ENCODE measurements at regions not wholly inside any gene's neighbourhood (a gene's known extent, or its start where the extent isn't known, plus 50 kb on each side); places are given as distances from the start of the nearest gene placed in this dataset.

DNA sequence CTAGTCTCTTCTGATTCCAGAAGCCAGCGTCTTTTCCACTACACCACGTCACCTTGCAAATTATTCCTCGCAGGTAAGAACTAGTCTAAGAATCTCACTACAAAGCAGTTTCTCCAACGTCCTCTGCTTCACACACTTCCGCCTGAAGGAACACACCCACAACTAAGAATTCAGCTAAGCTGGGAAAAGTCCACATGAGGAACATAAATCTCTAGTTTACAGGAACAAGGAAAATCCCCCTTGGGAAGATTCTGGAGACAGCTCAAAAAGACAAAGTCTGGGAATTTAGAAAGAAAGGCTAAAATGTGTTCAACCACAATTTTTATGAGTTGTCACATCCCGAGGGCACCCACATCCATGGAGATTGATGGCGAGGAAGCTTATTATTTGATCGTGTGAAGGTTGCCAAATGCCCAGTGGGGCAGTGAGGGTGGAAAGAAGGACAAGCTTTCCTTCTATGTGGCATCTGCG, 780.2 kb upstream of the TBX3 start:
- H3K36me3 ChIP-seq (ENCODE audit: control insufficient read depth, insufficient read depth, low read length) = no peaks in the 10 kb centered on the region
- ChIA-PET CTCF (ENCODE audit: low intra/inter-chr PET ratio) (no interaction called here), POLR2A (interaction anchor here (0.6 kb wide), 1 partner anchor 833 kb away, joined by 3 read pairs; no protein-coding TSS in a partner anchor)
- no peak overlapping the region for H2AFZ ChIP-seq (ENCODE audit: low read depth, low read length)
- FAIRE-seq (no peak), DNase-seq (ENCODE audit: extremely low read depth in 1 of 4, low spot score in 3 of 4) (no peak), ATAC-seq (no peak)
- in situ Hi-C loops (cut with MboI) = no loop called here
- no peaks in the 10 kb centered on the region for H3K4me1 ChIP-seq (replicated peaks in 1 of 2; ENCODE audit: control insufficient read depth in 2 of 2, insufficient read depth in 2 of 2, low read length in 2 of 2)
- BruUV-seq (replicated peaks) = no TSS peak
- WGBS (ENCODE audit: insufficient coverage, low coverage, missing lambda C conversion rate) = 2% methylated on average over 8 of the region's 9 CpGs
- no peaks in the 10 kb centered on the region for H3K79me2 ChIP-seq (ENCODE audit: control insufficient read depth, insufficient read depth, low read length)
- no peaks in the 10 kb centered on the region; a peak in 1 of 5 replicates for H3K27me3 ChIP-seq (ENCODE audit: control insufficient read depth in 2 of 2, insufficient read depth in 2 of 2, low read length in 2 of 2)
- no peak overlapping the region for H3K9ac ChIP-seq (ENCODE audit: insufficient read depth in 1 of 2, low read depth in 2 of 2, low read length in 2 of 2)
- no peaks in the 10 kb centered on the region for H3K9me1 ChIP-seq (ENCODE audit: control insufficient read depth, insufficient read depth, low read length)
- no peaks in the 10 kb centered on the region for H4K20me1 ChIP-seq (replicated peaks; ENCODE audit: control insufficient read depth, insufficient read depth, low read length)
- H3K4me3 ChIP-seq = no peak overlapping the region
- H3K9me3 ChIP-seq (replicated peaks; ENCODE audit: control insufficient read depth, insufficient read depth, low read depth, low read length) = no peaks in the 10 kb centered on the region
- TF ChIP-seq SRSF9 (IDR thresholded peaks at IDR 0.05; ENCODE audit: borderline replicate concordance, low read depth, low read length) (no peak), SREBF2 (CRISPR knock-in tag; IDR thresholded peaks at IDR 0.05) (no peak), POLR3A (IDR thresholded peaks at IDR 0.05; ENCODE audit: borderline replicate concordance, extremely low read depth, insufficient read depth, insufficient read length) (no peak), MAFF (IDR thresholded peaks at IDR 0.05; ENCODE audit: low read length) (no peak), DNMT1 (IDR thresholded peaks at IDR 0.05) (no peak), U2AF2 (optimal IDR thresholded peaks at IDR 0.05; ENCODE audit: low read depth, low read length) (no peak), SP2 (IDR thresholded peaks at IDR 0.05; ENCODE audit: extremely low read depth, low read depth, low read length, poor library complexity, severe bottlenecking) (no peak), ZNF324 (CRISPR knock-in tag; IDR thresholded peaks at IDR 0.05) (no peak)
- TF ChIP-seq, protein P1, sequence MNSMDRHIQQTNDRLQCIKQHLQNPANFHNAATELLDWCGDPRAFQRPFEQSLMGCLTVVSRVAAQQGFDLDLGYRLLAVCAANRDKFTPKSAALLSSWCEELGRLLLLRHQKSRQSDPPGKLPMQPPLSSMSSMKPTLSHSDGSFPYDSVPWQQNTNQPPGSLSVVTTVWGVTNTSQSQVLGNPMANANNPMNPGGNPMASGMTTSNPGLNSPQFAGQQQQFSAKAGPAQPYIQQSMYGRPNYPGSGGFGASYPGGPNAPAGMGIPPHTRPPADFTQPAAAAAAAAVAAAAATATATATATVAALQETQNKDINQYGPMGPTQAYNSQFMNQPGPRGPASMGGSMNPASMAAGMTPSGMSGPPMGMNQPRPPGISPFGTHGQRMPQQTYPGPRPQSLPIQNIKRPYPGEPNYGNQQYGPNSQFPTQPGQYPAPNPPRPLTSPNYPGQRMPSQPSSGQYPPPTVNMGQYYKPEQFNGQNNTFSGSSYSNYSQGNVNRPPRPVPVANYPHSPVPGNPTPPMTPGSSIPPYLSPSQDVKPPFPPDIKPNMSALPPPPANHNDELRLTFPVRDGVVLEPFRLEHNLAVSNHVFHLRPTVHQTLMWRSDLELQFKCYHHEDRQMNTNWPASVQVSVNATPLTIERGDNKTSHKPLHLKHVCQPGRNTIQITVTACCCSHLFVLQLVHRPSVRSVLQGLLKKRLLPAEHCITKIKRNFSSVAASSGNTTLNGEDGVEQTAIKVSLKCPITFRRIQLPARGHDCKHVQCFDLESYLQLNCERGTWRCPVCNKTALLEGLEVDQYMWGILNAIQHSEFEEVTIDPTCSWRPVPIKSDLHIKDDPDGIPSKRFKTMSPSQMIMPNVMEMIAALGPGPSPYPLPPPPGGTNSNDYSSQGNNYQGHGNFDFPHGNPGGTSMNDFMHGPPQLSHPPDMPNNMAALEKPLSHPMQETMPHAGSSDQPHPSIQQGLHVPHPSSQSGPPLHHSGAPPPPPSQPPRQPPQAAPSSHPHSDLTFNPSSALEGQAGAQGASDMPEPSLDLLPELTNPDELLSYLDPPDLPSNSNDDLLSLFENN (IDR thresholded peaks at IDR 0.05; ENCODE audit: low read depth in 2 of 2, low read length in 2 of 2) = no peak
- TF ChIP-seq, protein P2, sequence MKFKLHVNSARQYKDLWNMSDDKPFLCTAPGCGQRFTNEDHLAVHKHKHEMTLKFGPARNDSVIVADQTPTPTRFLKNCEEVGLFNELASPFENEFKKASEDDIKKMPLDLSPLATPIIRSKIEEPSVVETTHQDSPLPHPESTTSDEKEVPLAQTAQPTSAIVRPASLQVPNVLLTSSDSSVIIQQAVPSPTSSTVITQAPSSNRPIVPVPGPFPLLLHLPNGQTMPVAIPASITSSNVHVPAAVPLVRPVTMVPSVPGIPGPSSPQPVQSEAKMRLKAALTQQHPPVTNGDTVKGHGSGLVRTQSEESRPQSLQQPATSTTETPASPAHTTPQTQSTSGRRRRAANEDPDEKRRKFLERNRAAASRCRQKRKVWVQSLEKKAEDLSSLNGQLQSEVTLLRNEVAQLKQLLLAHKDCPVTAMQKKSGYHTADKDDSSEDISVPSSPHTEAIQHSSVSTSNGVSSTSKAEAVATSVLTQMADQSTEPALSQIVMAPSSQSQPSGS (CRISPR knock-in tag; IDR thresholded peaks at IDR 0.05) = no peak
- TF ChIP-seq, protein P3, sequence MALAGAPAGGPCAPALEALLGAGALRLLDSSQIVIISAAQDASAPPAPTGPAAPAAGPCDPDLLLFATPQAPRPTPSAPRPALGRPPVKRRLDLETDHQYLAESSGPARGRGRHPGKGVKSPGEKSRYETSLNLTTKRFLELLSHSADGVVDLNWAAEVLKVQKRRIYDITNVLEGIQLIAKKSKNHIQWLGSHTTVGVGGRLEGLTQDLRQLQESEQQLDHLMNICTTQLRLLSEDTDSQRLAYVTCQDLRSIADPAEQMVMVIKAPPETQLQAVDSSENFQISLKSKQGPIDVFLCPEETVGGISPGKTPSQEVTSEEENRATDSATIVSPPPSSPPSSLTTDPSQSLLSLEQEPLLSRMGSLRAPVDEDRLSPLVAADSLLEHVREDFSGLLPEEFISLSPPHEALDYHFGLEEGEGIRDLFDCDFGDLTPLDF (CRISPR knock-in tag; IDR thresholded peaks at IDR 0.05) = no peak
- H3K4me2 ChIP-seq (ENCODE audit: insufficient read depth, low read length) = no peak overlapping the region
- intact Hi-C loops (cut with micrococcal nuclease) = no loop called here
- H3K27ac ChIP-seq (ENCODE audit: extremely low read depth, low read depth, low read length) = no peak overlapping the region

All from K562 (cell line).